ENCODE measurements at regions not wholly inside any gene's neighbourhood (a gene's known extent, or its start where the extent isn't known, plus 50 kb on each side); places are given as distances from the start of the nearest gene placed in this dataset.

GRCh38 chr4:111510535-111510934 is 634.7 kb upstream of the FAM241A start:
- Histone ChIP-seq H3K79me2 (ENCODE audit: insufficient read depth, low read length) (no peaks in the 10 kb centered on the region), H4K20me1 (ENCODE audit: insufficient read depth, low read length) (no peaks in the 10 kb centered on the region), H2AFZ (ENCODE audit: low read length) (peak overlapping the region; percentile 58), H3K4me2 (ENCODE audit: insufficient read depth, low read length) (no peak overlapping the region), H3K27me3 (ENCODE audit: insufficient read depth, low read length) (no peaks in the 10 kb centered on the region), H3K27ac (ENCODE audit: low read depth, low read length) (peak overlapping the region; percentile 5), H3K36me3 (ENCODE audit: insufficient read depth, low read length) (no peaks in the 10 kb centered on the region), H3K4me3 (ENCODE audit: insufficient read depth, low read length) (no peak overlapping the region), H3K4me1 (ENCODE audit: insufficient read depth, low read length) (peaks cover 34% of the 10 kb centered on the region), H3K9me3 (ENCODE audit: low read depth, low read length) (no peaks in the 10 kb centered on the region)
- no peak for TF ChIP-seq CTCF (IDR thresholded peaks at IDR 0.05; ENCODE audit: extremely low read depth, low read depth, low read length)
- DNase-seq (ENCODE audit: insufficient read length, low spot score, missing footprints): no peak

GRCh38 chr4:111512081-111512783 is 633.0 kb upstream of the FAM241A start:
- Histone ChIP-seq H4K20me1 (ENCODE audit: insufficient read depth, low read length) (no peaks in the 10 kb centered on the region), H3K27ac (ENCODE audit: low read depth, low read length) (peak overlapping the region; percentile 79), H3K4me1 (ENCODE audit: insufficient read depth, low read length) (peaks cover 24% of the 10 kb centered on the region), H2AFZ (ENCODE audit: low read length) (no peak overlapping the region), H3K4me3 (ENCODE audit: insufficient read depth, low read length) (no peak overlapping the region), H3K4me2 (ENCODE audit: insufficient read depth, low read length) (no peak overlapping the region), H3K36me3 (ENCODE audit: insufficient read depth, low read length) (no peaks in the 10 kb centered on the region), H3K79me2 (ENCODE audit: insufficient read depth, low read length) (no peaks in the 10 kb centered on the region), H3K9me3 (ENCODE audit: low read depth, low read length) (no peaks in the 10 kb centered on the region), H3K27me3 (ENCODE audit: insufficient read depth, low read length) (no peaks in the 10 kb centered on the region)
- peak; percentile 60 for DNase-seq (ENCODE audit: insufficient read length, low spot score, missing footprints)
- no peak for TF ChIP-seq CTCF (IDR thresholded peaks at IDR 0.05; ENCODE audit: extremely low read depth, low read depth, low read length)

GRCh38 chr4:111519683-111520082 is 625.6 kb upstream of the FAM241A start:
- Histone ChIP-seq H3K9me3 (ENCODE audit: low read depth, low read length) (no peaks in the 10 kb centered on the region), H2AFZ (ENCODE audit: low read length) (peak overlapping the region; percentile 70), H3K36me3 (ENCODE audit: insufficient read depth, low read length) (no peaks in the 10 kb centered on the region), H3K4me2 (ENCODE audit: insufficient read depth, low read length) (peak overlapping the region; percentile 19), H3K27me3 (ENCODE audit: insufficient read depth, low read length) (no peaks in the 10 kb centered on the region), H3K4me3 (ENCODE audit: insufficient read depth, low read length) (no peak overlapping the region), H3K79me2 (ENCODE audit: insufficient read depth, low read length) (no peaks in the 10 kb centered on the region), H4K20me1 (ENCODE audit: insufficient read depth, low read length) (no peaks in the 10 kb centered on the region), H3K27ac (ENCODE audit: low read depth, low read length) (no peak overlapping the region), H3K4me1 (ENCODE audit: insufficient read depth, low read length) (no peaks in the 10 kb centered on the region)
- no peak for DNase-seq (ENCODE audit: insufficient read length, low spot score, missing footprints)
- TF ChIP-seq CTCF (IDR thresholded peaks at IDR 0.05; ENCODE audit: extremely low read depth, low read depth, low read length): no peak

- peak overlapping the region; percentile 15 for H2AFZ ChIP-seq (ENCODE audit: low read length)
- H3K4me1 ChIP-seq (ENCODE audit: insufficient read depth, low read length): no peaks in the 10 kb centered on the region
- TF ChIP-seq CTCF (IDR thresholded peaks at IDR 0.05; ENCODE audit: extremely low read depth, low read depth, low read length): no peak
- no peaks in the 10 kb centered on the region for H4K20me1 ChIP-seq (ENCODE audit: insufficient read depth, low read length)
- H3K4me2 ChIP-seq (ENCODE audit: insufficient read depth, low read length): no peak overlapping the region
- H3K27ac ChIP-seq (ENCODE audit: low read depth, low read length): no peak overlapping the region
- H3K4me3 ChIP-seq (ENCODE audit: insufficient read depth, low read length): no peak overlapping the region
- DNase-seq (ENCODE audit: insufficient read length, low spot score, missing footprints): peak; percentile 36
- H3K36me3 ChIP-seq (ENCODE audit: insufficient read depth, low read length): no peaks in the 10 kb centered on the region
- H3K9me3 ChIP-seq (ENCODE audit: low read depth, low read length): no peaks in the 10 kb centered on the region
- no peaks in the 10 kb centered on the region for H3K27me3 ChIP-seq (ENCODE audit: insufficient read depth, low read length)
- H3K79me2 ChIP-seq (ENCODE audit: insufficient read depth, low read length): no peaks in the 10 kb centered on the region
These were observed 614.8 kb upstream of the FAM241A start for GRCh38 chr4:111530446-111530845.

Measured in osteoblast (primary cell).